K562 (cell line): ENCODE measurements at regions not wholly inside any gene's neighbourhood (a gene's known extent, or its start where the extent isn't known, plus 50 kb on each side); places are given as distances from the start of the nearest gene placed in this dataset.
A peak's percentile ranks its signal among the peaks of the same experiment; 100 is the strongest.

ENCODE experiments used
- ATAC-seq: fragments of 200-7000 bp; cut with Tn5 transposase; 3 replicates; pipeline ENCODE4 v1.9.1; 2020; ENCODE audit warnings: moderate library complexity
- BruUV-seq: library from RNA; stranded (reverse); fragments of 400-500 nt; replicated peaks from 2 replicates; lab custom pipeline; 2021; lab: Mats Ljungman, UMichigan
- CTCF ChIA-PET: fragments of 300-600 bp; formaldehyde crosslinking; extraction: SDS; loops from one replicate; lab custom pipeline; 2021; ENCODE audit warnings: low intra/inter-chr PET ratio; lab: Yijun Ruan, JAX
- POLR2A ChIA-PET: fragments of 300-600, 350-650 bp; sonication (Branson Sonifier 250); formaldehyde crosslinking; extraction: SDS; loops from one replicate; lab custom pipeline; 2021; ENCODE audit warnings: antibody characterized with exemption, inconsistent platforms; lab: Yijun Ruan, JAX
- DNase-seq, 4 experiments: peaks; one replicate each; pipeline versions ENCODE4 v3.0.0 to v3.0.0-alpha.2; 2011 to 2018; ENCODE audit warnings: low spot score in 3 of 4, mixed read lengths in 3 of 4; ENCODE audit errors: extremely low read depth in 1 of 4
- FAIRE-seq: peaks from 2 replicates; lab custom pipeline; 2011; peaks lifted over from hg19 to GRCh38; lab: Jason Lieb, UNC
- H2AFZ ChIP-seq: 2 replicates; pipeline ENCODE4 v1.6.0; 2011; ENCODE audit warnings: low read depth, low read length, control low read depth, inconsistent platforms
- H3K27ac ChIP-seq: fragments of 200-600 bp; 3 replicates; pipeline ENCODE4 v1.8.0; 2011; ENCODE audit warnings: low read depth, mild to moderate bottlenecking, control low read depth, inconsistent platforms, low read length, moderate library complexity, mixed read lengths; ENCODE audit errors: extremely low read depth
- H3K27me3 ChIP-seq, 2 experiments: fragments of 300-600 bp in 1 of 2; 2 replicates in 1 of 2; 3 replicates in 1 of 2; pipeline versions ENCODE4 v1.6.0 to v1.8.0; 2011; ENCODE audit warnings: inconsistent platforms in 2 of 2, low read length in 2 of 2, mild to moderate bottlenecking in 1 of 2, mixed read lengths in 1 of 2, moderate library complexity in 1 of 2; ENCODE audit not compliant: control insufficient read depth in 2 of 2, insufficient read depth in 2 of 2
- H3K36me3 ChIP-seq: fragments of 300-600 bp; 3 replicates; pipeline ENCODE4 v1.8.0; 2011; ENCODE audit warnings: mild to moderate bottlenecking, low read length, inconsistent platforms; ENCODE audit not compliant: control insufficient read depth, insufficient read depth
- H3K4me1 ChIP-seq, 2 experiments: fragments of 200-600 bp in 1 of 2; replicated peaks in 1 of 2; 2 replicates in 1 of 2; 3 replicates in 1 of 2; pipeline versions ENCODE4 v1.5.1 to v1.8.0; 2011; ENCODE audit warnings: inconsistent platforms in 2 of 2, low read length in 2 of 2, mild to moderate bottlenecking in 1 of 2, mixed read lengths in 1 of 2, moderate library complexity in 1 of 2; ENCODE audit not compliant: control insufficient read depth in 2 of 2, insufficient read depth in 2 of 2
- H3K4me2 ChIP-seq: 2 replicates; pipeline ENCODE4 v1.6.1; 2011; ENCODE audit warnings: low read length, control low read depth, inconsistent platforms, mixed read lengths; ENCODE audit not compliant: insufficient read depth
- H3K4me3 ChIP-seq: fragments of 200-600 bp; sonication (generic), shearing (Covaris generic); 2 replicates; pipeline ENCODE4 v1.5.1; 2016; ENCODE audit warnings: control low read depth, inconsistent platforms
- H3K79me2 ChIP-seq: fragments of 200-600 bp; 3 replicates; pipeline ENCODE4 v1.8.0; 2011; ENCODE audit warnings: low read length, inconsistent platforms; ENCODE audit not compliant: control insufficient read depth, insufficient read depth
- H3K9ac ChIP-seq, 2 experiments: 2 replicates each; pipeline versions ENCODE4 v1.6.0 to v1.6.1; 2011; ENCODE audit warnings: low read depth in 2 of 2, low read length in 2 of 2, control low read depth in 1 of 2, inconsistent platforms in 1 of 2, mild to moderate bottlenecking in 1 of 2, mixed read lengths in 1 of 2; ENCODE audit not compliant: insufficient read depth in 1 of 2
- H3K9me1 ChIP-seq: one replicate; pipeline ENCODE4 v1.6.0; 2011; ENCODE audit warnings: inconsistent platforms, mild to moderate bottlenecking, low read length, moderate library complexity; ENCODE audit not compliant: control insufficient read depth, insufficient read depth
- H3K9me3 ChIP-seq: replicated peaks from 2 replicates; pipeline ENCODE4 v1.5.1; 2011; ENCODE audit warnings: low read depth, low read length, inconsistent platforms; ENCODE audit not compliant: control insufficient read depth, insufficient read depth
- H4K20me1 ChIP-seq: replicated peaks from 2 replicates; pipeline ENCODE4 v1.6.1; 2011; ENCODE audit warnings: low read length, inconsistent platforms, mixed read lengths; ENCODE audit not compliant: control insufficient read depth, insufficient read depth
- CBX8 ChIP-seq: fragments of 200-600 bp; sonication (generic); IDR thresholded peaks from 2 replicates; pipeline ENCODE4 v1.6.1; 2012; ENCODE audit warnings: borderline replicate concordance, mixed run types, low read depth, mild to moderate bottlenecking, moderate library complexity, mixed read lengths, low read length, control low read depth, inconsistent platforms; ENCODE audit not compliant: poor library complexity, severe bottlenecking; ENCODE audit errors: extremely low read depth
- E2F8 ChIP-seq: fragments of 450-650 bp; IDR thresholded peaks from 2 replicates; pipeline ENCODE4 v1.7.1; 2018; ENCODE audit warnings: mild to moderate bottlenecking, low read depth; ENCODE audit not compliant: partially characterized antibody
- NRF1 ChIP-seq, 2 experiments: fragments of 450-650 bp; IDR thresholded peaks in 1 of 2; conservative IDR thresholded peaks in 1 of 2; 2 replicates each; pipeline ENCODE4 v1.6.1; 2014; ENCODE audit warnings: mild to moderate bottlenecking in 2 of 2
- SMARCA4 ChIP-seq: fragments of 450-650 bp; IDR thresholded peaks from 2 replicates; pipeline ENCODE4 v1.6.1; 2016
- ZNF316 ChIP-seq: fragments of 450-650 bp; IDR thresholded peaks from 2 replicates; pipeline ENCODE4 v1.6.1; 2016
- ZNF395 ChIP-seq: fragments of 200-800 bp; sonication (Bioruptor generic); IDR thresholded peaks from 2 replicates; pipeline ENCODE4 v1.6.1; 2017; ENCODE audit warnings: missing genetic modification characterization, missing compliant biosample characterization
- WGBS: fragments of 100-300 bp; shearing (Covaris generic); methylation state at CpG from one replicate; pipeline ENCODE4 v1.1.6; 2016; ENCODE audit warnings: low coverage, mixed read lengths; ENCODE audit not compliant: insufficient coverage; ENCODE audit errors: missing lambda C conversion rate; 5-methylcytosine and 5-hydroxymethylcytosine counted together
- in situ Hi-C: fragments of 300-500 bp; cut with MboI; formaldehyde crosslinking; loops from 4 replicates; pipeline ENCODE4 v1.15.0; 2018; ENCODE audit warnings: inconsistent platforms, mixed read lengths
- intact Hi-C: fragments of 100-400 bp; cut with micrococcal nuclease; formaldehyde crosslinking; loops from 2 replicates; pipeline ENCODE4 v1.14.2; 2022

DNA sequence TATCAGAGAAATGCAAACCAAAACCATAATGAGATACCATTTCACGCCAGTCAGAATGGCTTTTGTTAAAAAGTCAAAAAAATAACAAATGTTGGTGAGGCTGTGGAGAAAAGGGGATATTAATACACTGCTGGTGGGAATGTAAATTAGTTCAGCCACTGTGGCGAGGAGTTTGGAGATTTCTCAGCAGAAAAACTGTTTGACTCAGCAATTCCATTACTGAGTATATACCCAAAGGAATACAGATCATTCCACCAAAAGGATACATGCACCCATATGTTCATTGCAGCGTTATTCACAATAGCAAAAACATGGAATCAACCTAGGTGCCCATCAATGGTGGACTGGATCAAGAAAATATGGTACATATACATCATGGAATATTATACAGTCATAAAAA lies 54.5 kb upstream of the WDR75 start:
- Histone ChIP-seq H3K27me3 (no peaks in the 10 kb centered on the region; a peak in 1 of 5 replicates), H3K9me3 (peaks cover 2% of the 10 kb centered on the region; the same call in 1 of the 2 replicates), H4K20me1 (no peaks in the 10 kb centered on the region), H3K36me3 (no peaks in the 10 kb centered on the region), H3K4me3 (no peak overlapping the region), H3K4me1 (no peaks in the 10 kb centered on the region), H3K9me1 (no peaks in the 10 kb centered on the region), H3K4me2 (no peak overlapping the region), H3K9ac (no peak overlapping the region), H3K79me2 (no peaks in the 10 kb centered on the region), H2AFZ (no peak overlapping the region), H3K27ac (no peak overlapping the region)
- FAIRE-seq: no peak
- ChIA-PET POLR2A (no interaction called here), CTCF (no interaction called here)
- TF ChIP-seq ZNF316: peak; percentile 30; the same call in 1 of the 2 replicates
- TF ChIP-seq ZNF395 (CRISPR knock-in tag): no peak
- DNase-seq: no peak
- 2% methylated on average over 3 of the region's 3 CpGs for WGBS
- in situ Hi-C loops: no loop called here
- no peak for ATAC-seq
- intact Hi-C loops: no loop called here
- no TSS peak for BruUV-seq

DNA sequence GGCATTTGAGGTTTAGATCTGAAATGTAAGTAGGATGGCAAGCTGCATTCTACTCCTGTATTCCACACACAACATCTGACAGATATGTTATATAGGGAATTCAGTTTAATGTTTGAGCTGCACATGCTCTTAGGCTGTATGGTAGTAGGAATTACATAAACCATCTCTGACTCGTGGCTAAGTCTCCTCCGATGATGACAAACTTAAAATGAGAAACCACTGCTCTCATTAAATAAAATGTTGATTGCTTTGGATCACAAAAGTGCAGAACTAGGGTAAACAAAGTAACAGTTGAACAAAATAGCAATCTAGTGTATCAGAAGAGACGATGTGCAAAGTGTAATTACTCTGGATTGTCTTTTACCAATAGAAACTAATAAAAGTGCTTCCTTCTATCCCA lies 50.1 kb upstream of the WDR75 start:
- intact Hi-C loops (no loop called here), in situ Hi-C loops (no loop called here)
- no peaks in the 10 kb centered on the region for H4K20me1 ChIP-seq
- ATAC-seq: no peak
- 0% methylated on average over 3 of the region's 3 CpGs for WGBS
- no peak for DNase-seq
- no peaks in the 10 kb centered on the region for H3K9me1 ChIP-seq
- no peaks in the 10 kb centered on the region; a peak in 1 of 5 replicates for H3K27me3 ChIP-seq
- no peak overlapping the region for H2AFZ ChIP-seq
- no peaks in the 10 kb centered on the region for H3K9me3 ChIP-seq
- H3K36me3 ChIP-seq: no peaks in the 10 kb centered on the region
- H3K4me2 ChIP-seq: no peak overlapping the region
- no peak overlapping the region for H3K4me3 ChIP-seq
- no TSS peak for BruUV-seq
- no peak overlapping the region for H3K9ac ChIP-seq
- H3K79me2 ChIP-seq: no peaks in the 10 kb centered on the region
- FAIRE-seq: no peak
- no peak overlapping the region for H3K27ac ChIP-seq
- no peaks in the 10 kb centered on the region for H3K4me1 ChIP-seq
- POLR2A ChIA-PET: no interaction called here
- CTCF ChIA-PET: no interaction called here
- TF ChIP-seq SMARCA4 (no peak), CBX8 (no peak), NRF1 (conservative IDR thresholded peaks at IDR 0.05 in 1 of 2, IDR thresholded peaks at IDR 0.05 in 1 of 2) (no peak), E2F8 (no peak)
